ENCODE measurements at regions not wholly inside any gene's neighbourhood (a gene's known extent, or its start where the extent isn't known, plus 50 kb on each side); places are given as distances from the start of the nearest gene placed in this dataset.
"Not testable (repeated sequence)": the region's sequence is repeated elsewhere in the genome, so short reads cannot be mapped to it uniquely, and the experiment has no call there.

GRCh38 chr2:122022531-122022930 is 267.1 kb downstream of the TSN start:
- no peak for DNase-seq

DNA sequence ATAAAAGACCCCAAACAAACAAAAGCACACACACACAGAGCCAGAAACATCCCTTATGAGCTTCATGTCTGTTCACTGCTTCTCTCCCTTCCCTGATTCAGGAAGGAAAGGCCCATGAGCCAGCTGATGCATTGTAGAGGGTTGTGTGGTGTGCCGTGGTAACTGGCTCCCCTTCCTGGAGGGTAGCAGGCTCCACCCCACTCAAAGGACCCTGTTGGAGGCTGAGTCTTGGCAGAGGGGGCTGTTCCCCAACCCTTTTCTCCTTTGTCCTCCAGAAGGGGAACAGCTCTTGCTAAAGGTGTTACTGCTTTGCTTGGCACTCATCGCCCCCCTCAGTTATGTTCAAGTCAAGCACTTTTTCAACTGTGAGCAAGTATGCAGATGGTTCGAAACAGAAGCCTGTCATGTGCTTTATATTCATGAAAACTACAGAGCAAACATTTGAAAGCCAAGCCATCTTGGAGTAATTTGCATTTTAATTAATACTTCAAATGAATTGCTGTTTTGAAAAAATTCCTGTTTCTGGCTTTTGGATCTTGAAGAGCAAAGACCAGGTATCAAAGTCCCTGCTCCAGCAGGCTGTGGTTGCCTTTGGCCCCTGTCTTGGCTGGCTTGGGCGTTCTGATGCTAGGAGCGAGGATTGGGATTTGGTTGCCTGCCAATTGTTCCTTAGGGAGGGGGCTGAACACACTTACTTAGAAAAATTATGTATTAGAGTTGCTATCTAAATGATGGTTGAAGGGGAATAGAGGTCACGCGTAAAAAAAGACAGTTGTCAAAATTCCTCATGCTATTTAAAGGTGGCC is 267.8 kb downstream of the TSN start:
- DNase-seq = no peak

GRCh38 chr2:122027510-122028217 is 272.2 kb downstream of the TSN start:
- no peak for DNase-seq

GRCh38 chr2:122028371-122029100 is 273.1 kb downstream of the TSN start:
- DNase-seq = no peak

GRCh38 chr2:122029456-122029855 is 274.0 kb downstream of the TSN start:
- no peak for DNase-seq

GRCh38 chr2:122029945-122030344 is 274.5 kb downstream of the TSN start:
- DNase-seq = no peak

GRCh38 chr2:122031544-122032263 is 276.3 kb downstream of the TSN start:
- no peak for DNase-seq

GRCh38 chr2:122032264-122032645 is 276.8 kb downstream of the TSN start:
- DNase-seq = no peak

GRCh38 chr2:122033778-122034177 is 278.3 kb downstream of the TSN start:
- DNase-seq = no peak

DNA sequence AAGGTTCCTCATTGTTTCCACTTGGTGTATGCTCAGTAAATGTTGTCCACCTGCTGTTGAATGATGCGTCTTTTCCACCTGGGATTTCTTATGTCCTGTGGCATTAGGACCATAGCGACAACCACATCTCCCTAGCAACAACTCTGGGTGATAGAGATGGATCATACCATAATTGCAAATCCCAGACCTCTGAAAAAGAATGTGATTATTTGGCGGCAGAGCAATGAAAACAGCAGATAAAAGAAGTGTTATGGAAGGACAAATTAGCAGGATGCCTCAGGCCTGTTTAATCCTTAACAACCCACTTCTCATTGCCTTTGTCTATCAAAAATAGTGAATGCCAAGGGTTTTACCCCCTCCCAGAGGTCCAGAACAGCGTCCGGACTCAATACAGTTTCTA is 278.9 kb downstream of the TSN start:
- DNase-seq = no peak

DNA sequence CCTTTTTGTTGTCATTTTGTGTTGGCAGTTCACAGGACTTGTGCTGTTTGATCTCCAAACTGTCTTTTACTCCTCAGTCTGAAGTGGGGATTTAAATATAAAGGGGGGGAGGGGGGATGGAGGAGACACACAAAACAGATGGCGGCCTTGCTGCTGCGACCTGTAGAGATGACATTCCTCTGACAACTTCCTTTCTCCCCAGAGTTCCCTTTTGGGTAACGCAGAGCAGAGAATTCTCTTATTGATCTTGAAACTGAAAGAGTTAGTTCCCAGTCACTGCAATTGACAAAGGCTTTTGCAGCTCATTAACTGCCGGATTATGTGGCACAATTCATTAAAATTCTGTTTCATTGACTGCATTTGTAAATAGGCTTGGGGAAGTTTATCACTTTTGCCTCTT is 279.3 kb downstream of the TSN start:
- no peak for DNase-seq

- DNase-seq = not testable (repeated sequence)
These were observed 283.4 kb downstream of the TSN start for GRCh38 chr2:122038816-122039215.

DNA sequence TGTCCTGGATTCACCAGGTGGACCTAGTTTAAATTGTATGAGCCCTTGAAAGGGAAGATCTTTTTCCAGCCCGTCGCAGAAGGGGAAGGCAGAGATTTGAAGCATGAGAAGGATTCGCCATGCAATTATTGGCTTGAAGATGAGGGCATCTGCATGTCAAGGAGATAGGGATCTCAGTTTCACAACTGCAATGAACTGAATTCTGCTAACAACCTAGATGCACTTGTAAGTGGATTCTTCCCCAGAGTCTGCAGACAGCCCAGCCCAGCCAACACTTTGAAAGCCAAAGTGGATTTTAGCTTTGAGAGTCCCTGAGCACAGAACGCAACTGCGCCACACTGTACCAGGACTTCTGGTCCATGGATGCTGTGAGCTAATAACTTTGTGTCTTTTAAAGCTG is 286.0 kb downstream of the TSN start:
- no peak for DNase-seq

DNA sequence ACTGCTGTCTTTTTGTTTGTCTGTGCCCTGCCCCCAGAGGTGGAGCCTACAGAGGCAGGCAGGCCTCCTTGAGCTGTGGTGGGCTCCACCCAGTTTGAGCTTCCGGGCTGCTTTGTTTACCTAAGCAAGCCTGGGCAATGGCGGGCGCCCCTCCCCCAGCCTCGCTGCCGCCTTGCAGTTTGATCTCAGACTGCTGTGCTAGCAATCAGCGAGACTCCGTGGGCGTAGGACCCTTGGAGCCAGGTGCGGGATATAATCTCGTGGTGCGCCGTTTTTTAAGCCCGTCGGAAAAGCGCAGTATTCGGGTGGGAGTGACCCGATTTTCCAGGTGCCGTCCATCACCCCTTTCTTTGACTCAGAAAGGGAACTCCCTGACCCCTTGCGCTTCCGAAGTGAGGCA is 296.2 kb downstream of the TSN start:
- DNase-seq = not testable (repeated sequence)

- DNase-seq = no peak
These were observed 300.1 kb downstream of the TSN start for GRCh38 chr2:122055521-122055931.

- DNase-seq = no peak
These were observed 301.4 kb downstream of the TSN start for GRCh38 chr2:122056853-122057252.

- no peak for DNase-seq
These were observed 305.8 kb downstream of the TSN start for GRCh38 chr2:122061206-122061605.

DNA sequence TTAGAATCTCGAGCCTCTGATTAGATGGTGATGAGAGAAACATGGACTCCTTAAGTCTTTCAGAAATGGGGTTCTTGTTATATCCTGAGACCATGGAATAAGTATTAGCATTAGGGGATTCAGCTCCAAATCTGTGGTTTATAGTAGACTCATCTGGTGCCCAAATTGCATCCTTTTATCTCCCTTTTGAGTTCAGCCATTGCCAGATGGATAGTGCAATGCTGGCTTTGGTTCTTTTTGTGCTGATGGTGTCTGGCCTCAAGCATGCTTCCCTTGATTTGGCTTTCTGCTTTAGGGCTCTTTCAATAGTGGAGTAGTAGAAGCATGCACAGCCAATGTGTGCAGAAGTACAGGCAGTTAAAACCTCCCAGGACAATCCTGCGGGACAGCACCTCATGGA is 306.4 kb downstream of the TSN start:
- DNase-seq = no peak

DNA sequence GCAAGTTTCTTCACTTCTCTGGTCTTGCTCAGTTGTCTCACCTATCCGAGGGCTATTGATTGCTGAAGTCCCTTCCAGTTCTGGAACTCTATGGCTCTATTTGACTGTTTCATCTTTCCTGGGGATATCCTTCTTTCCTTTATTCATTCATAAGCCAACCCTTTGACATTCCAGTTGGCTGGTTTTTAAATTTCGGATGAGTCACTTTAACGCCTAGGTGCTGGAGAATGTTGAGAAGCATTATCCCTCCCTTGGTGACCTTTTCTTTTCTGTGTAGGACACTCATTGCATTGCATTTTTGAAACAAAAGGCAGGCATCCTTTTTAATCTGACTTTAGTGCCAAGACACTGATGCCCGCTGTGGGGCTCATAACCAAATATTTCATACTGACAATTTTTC is 307.1 kb downstream of the TSN start:
- no peak for DNase-seq

GRCh38 chr2:122063716-122064115 is 308.3 kb downstream of the TSN start:
- DNase-seq = no peak

GRCh38 chr2:122070241-122070731 is 314.8 kb downstream of the TSN start:
- no peak for DNase-seq

- no peak for DNase-seq
These were observed 317.2 kb downstream of the TSN start for GRCh38 chr2:122072666-122073065.

- DNase-seq = no peak
These were observed 318.8 kb downstream of the TSN start for GRCh38 chr2:122074201-122074600.

Data from DMS79 (cell line).